HG03442 (cell line): ENCODE measurements at regions not wholly inside any gene's neighbourhood (a gene's known extent, or its start where the extent isn't known, plus 50 kb on each side); places are given as distances from the start of the nearest gene placed in this dataset.
"Not testable (repeated sequence)": the region's sequence is repeated elsewhere in the genome, so short reads cannot be mapped to it uniquely, and the experiment has no call there.

Experiments used
- ATAC-seq: cut with Tn5 transposase; IDR thresholded peaks from one replicate; pipeline ENCODE4 v1.9.1; 2021; ENCODE audit warnings: mild to moderate bottlenecking, moderate library complexity; ENCODE audit not compliant: unreplicated experiment

- no peak for ATAC-seq
Observed at GRCh38 chr15:81830520-81830919, 215.3 kb downstream of the MEX3B start.

GRCh38 chr15:81829918-81830317, 215.9 kb downstream of the MEX3B start:
- no peak for ATAC-seq

GRCh38 chr15:81828135-81828534, 217.7 kb downstream of the MEX3B start:
- no peak for ATAC-seq

GRCh38 chr15:81825136-81825535, 220.7 kb downstream of the MEX3B start:
- ATAC-seq: no peak

- ATAC-seq: not testable (repeated sequence)
Observed at GRCh38 chr15:81822587-81822986, 223.2 kb downstream of the MEX3B start.

- no peak for ATAC-seq
Observed at GRCh38 chr15:81819924-81820635, 225.7 kb downstream of the MEX3B start.

- no peak for ATAC-seq
Observed at GRCh38 chr15:81814882-81815455, 230.8 kb downstream of the MEX3B start.

GRCh38 chr15:81813215-81813614, 232.6 kb downstream of the MEX3B start:
- no peak for ATAC-seq

GRCh38 chr15:81812456-81812855, 233.4 kb downstream of the MEX3B start:
- no peak for ATAC-seq

GRCh38 chr15:81811736-81812135, 234.1 kb downstream of the MEX3B start:
- ATAC-seq: no peak

GRCh38 chr15:81809543-81809942, 236.3 kb downstream of the MEX3B start:
- no peak for ATAC-seq

GRCh38 chr15:81807806-81808205, 238.0 kb downstream of the MEX3B start:
- ATAC-seq: no peak

GRCh38 chr15:81807186-81807585, 238.6 kb downstream of the MEX3B start:
- ATAC-seq: no peak

- no peak for ATAC-seq
Observed at GRCh38 chr15:81795899-81796298, 249.9 kb downstream of the MEX3B start.

GRCh38 chr15:81792646-81793045, 253.2 kb downstream of the MEX3B start:
- no peak for ATAC-seq

- ATAC-seq: not testable (repeated sequence)
Observed at GRCh38 chr15:81791322-81791721, 254.5 kb downstream of the MEX3B start.

GRCh38 chr15:81789403-81789802, 256.4 kb downstream of the MEX3B start:
- ATAC-seq: no peak

GRCh38 chr15:81786776-81787175, 259.0 kb downstream of the MEX3B start:
- no peak for ATAC-seq

- no peak for ATAC-seq
Observed at GRCh38 chr15:81785679-81786078, 260.1 kb downstream of the MEX3B start.

- no peak for ATAC-seq
Observed at GRCh38 chr15:81785181-81785580, 260.6 kb downstream of the MEX3B start.

- no peak for ATAC-seq
Observed at GRCh38 chr15:81784751-81785150, 261.1 kb downstream of the MEX3B start.

GRCh38 chr15:81783586-81783985, 262.2 kb downstream of the MEX3B start:
- ATAC-seq: no peak

GRCh38 chr15:81783076-81783475, 262.7 kb downstream of the MEX3B start:
- ATAC-seq: no peak
